Mesothelial cell of epicardium (in vitro differentiated cells): ENCODE measurements at regions not wholly inside any gene's neighbourhood (a gene's known extent, or its start where the extent isn't known, plus 50 kb on each side); places are given as distances from the start of the nearest gene placed in this dataset.

ENCODE experiments used
- DNase-seq, 2 experiments: peaks; one replicate each; pipeline ENCODE4 v3.0.0; 2021; ENCODE audit warnings: low spot score in 2 of 2; ENCODE audit not compliant: unreplicated experiment in 2 of 2
- H3K27ac Mint-ChIP-seq: 2 replicates; pipeline ENCODE4 v1.8.0; 2021; ENCODE audit warnings: mixed read lengths
- H3K27me3 Mint-ChIP-seq: 2 replicates; pipeline ENCODE4 v1.8.0; 2021; ENCODE audit warnings: low read depth, mixed read lengths
- H3K36me3 Mint-ChIP-seq: 2 replicates; pipeline ENCODE4 v1.8.0; 2021; ENCODE audit warnings: mixed read lengths
- H3K4me1 Mint-ChIP-seq: 2 replicates; pipeline ENCODE4 v1.8.0; 2021; ENCODE audit warnings: mixed read lengths
- H3K4me3 Mint-ChIP-seq: 2 replicates; pipeline ENCODE4 v1.8.0; 2021; ENCODE audit warnings: mild to moderate bottlenecking, moderate library complexity, mixed read lengths
- H3K9me3 Mint-ChIP-seq: 2 replicates; pipeline ENCODE4 v1.8.0; 2021; ENCODE audit warnings: mixed read lengths
- TF ChIP-seq, protein P1 (sequence below): fragments of 200-600 bp; sonication (generic); IDR thresholded peaks from one replicate; pipeline ENCODE4 v1.5.0; 2021; ENCODE audit warnings: antibody characterized with exemption; ENCODE audit not compliant: unreplicated experiment

DNA sequence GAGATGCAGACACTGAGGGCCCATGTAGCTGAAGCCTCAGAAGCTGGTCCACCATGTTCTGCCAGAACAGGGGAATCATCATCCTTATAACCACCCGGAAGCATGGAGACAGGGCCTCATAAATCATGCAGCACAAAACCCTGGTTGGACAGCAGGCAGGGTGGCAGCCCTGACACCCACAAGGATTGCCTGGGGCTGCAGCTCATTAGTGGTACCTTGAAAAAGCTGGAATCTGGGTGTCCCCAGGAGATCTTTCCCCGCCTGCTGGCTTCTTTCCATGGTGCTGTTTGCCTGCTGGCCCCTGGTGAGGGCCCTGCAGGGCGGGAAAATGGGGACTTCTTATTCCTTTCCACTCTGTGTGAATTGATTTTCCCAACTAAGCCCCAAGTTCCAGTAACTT is 50.6 kb upstream of the GGTLC1 start:
- no peak overlapping the region for H3K27ac Mint-ChIP-seq
- no peaks in the 10 kb centered on the region for H3K9me3 Mint-ChIP-seq
- H3K4me1 Mint-ChIP-seq = peaks cover 5% of the 10 kb centered on the region
- no peak for DNase-seq
- H3K36me3 Mint-ChIP-seq = no peaks in the 10 kb centered on the region
- H3K4me3 Mint-ChIP-seq = no peak overlapping the region
- no peaks in the 10 kb centered on the region for H3K27me3 Mint-ChIP-seq
- TF ChIP-seq, protein P1, sequence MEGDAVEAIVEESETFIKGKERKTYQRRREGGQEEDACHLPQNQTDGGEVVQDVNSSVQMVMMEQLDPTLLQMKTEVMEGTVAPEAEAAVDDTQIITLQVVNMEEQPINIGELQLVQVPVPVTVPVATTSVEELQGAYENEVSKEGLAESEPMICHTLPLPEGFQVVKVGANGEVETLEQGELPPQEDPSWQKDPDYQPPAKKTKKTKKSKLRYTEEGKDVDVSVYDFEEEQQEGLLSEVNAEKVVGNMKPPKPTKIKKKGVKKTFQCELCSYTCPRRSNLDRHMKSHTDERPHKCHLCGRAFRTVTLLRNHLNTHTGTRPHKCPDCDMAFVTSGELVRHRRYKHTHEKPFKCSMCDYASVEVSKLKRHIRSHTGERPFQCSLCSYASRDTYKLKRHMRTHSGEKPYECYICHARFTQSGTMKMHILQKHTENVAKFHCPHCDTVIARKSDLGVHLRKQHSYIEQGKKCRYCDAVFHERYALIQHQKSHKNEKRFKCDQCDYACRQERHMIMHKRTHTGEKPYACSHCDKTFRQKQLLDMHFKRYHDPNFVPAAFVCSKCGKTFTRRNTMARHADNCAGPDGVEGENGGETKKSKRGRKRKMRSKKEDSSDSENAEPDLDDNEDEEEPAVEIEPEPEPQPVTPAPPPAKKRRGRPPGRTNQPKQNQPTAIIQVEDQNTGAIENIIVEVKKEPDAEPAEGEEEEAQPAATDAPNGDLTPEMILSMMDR = no peak
